Right hindlimb (tissue), 1 donor: ENCODE measurements at regions not wholly inside any gene's neighbourhood (a gene's known extent, or its start where the extent isn't known, plus 50 kb on each side); places are given as distances from the start of the nearest gene placed in this dataset.

Experiments used
- DNase-seq: peaks from one replicate; pipeline ENCODE4 v3.0.0-alpha.2; 2018

- no peak for DNase-seq
Measured at GRCh38 chr7:97639036-97639435, 92.8 kb upstream of the TAC1 start.

- DNase-seq, result no peak
Measured at GRCh38 chr7:97659363-97660045, 72.4 kb upstream of the TAC1 start.

- DNase-seq, result no peak
Measured at GRCh38 chr7:97667359-97667758, 64.5 kb upstream of the TAC1 start.

GRCh38 chr7:97671571-97671970, 60.3 kb upstream of the TAC1 start:
- no peak for DNase-seq

- DNase-seq, result no peak
Measured at GRCh38 chr7:97680622-97681021, 51.3 kb upstream of the TAC1 start.
